Activated T-helper 1 cell treated with anti-CD3 and anti-CD28 coated beads, Interleukin-12 subunit alpha, Interleukin-12 subunit beta, Interleukin-2, Interleukin-4 antibody, amounts not matched to agents 30 ng/mL and 10 ng/mL and 1 ng/mL, durations not matched to agents 14 hours and 24 hours and 36 hours (primary cell): ENCODE measurements at regions not wholly inside any gene's neighbourhood (a gene's known extent, or its start where the extent isn't known, plus 50 kb on each side); places are given as distances from the start of the nearest gene placed in this dataset.

Source experiments
- DNase-seq: peaks from one replicate; pipeline ENCODE4 v3.0.0; 2021; ENCODE audit warnings: low spot score
- H3K27ac Mint-ChIP-seq: one replicate; pipeline ENCODE4 v1.8.0; 2021; ENCODE audit warnings: mild to moderate bottlenecking, mixed read lengths
- H3K27me3 Mint-ChIP-seq: one replicate; pipeline ENCODE4 v1.8.0; 2022; ENCODE audit warnings: mild to moderate bottlenecking, moderate library complexity, mixed read lengths; ENCODE audit not compliant: insufficient read depth
- H3K36me3 Mint-ChIP-seq: one replicate; pipeline ENCODE4 v1.8.0; 2021; ENCODE audit warnings: low read depth, mixed read lengths
- H3K4me1 Mint-ChIP-seq: one replicate; pipeline ENCODE4 v1.8.0; 2021; ENCODE audit warnings: low read depth, mixed read lengths
- H3K4me3 Mint-ChIP-seq: one replicate; pipeline ENCODE4 v1.8.0; 2021; ENCODE audit warnings: mild to moderate bottlenecking, moderate library complexity, mixed read lengths
- H3K9me3 Mint-ChIP-seq: one replicate; pipeline ENCODE4 v1.8.0; 2021; ENCODE audit warnings: mixed read lengths
- intact Hi-C: fragments of 100-400 bp; cut with micrococcal nuclease; formaldehyde crosslinking; loops from one replicate; pipeline ENCODE4 v1.15.1; 2024

DNA sequence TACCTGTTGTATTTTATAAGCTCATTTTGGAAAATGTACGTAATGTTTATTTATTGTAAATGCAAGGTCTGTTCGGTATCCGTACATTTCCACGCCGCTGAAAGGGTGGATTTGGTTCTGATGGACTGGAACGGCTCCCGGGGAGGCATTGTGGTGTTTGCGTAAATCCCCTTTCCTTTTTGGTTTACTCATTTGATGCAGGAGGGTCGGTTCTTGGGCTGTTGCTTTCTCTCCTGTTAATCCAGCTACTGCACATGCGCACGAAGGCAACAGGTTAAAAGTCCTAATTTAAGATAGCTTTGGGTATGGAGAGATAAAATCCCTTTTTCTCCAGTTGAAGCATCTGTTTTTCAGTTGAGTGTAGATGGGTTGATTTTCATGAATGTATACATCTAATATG is 224.4 kb downstream of the TM9SF2 start:
- Mint-ChIP-seq H3K27ac (no peak overlapping the region), H3K4me1 (no peaks in the 10 kb centered on the region), H3K9me3 (no peaks in the 10 kb centered on the region), H3K27me3 (no peaks in the 10 kb centered on the region), H3K36me3 (no peaks in the 10 kb centered on the region), H3K4me3 (no peak overlapping the region)
- no peak for DNase-seq
- intact Hi-C loops: no loop called here

DNA sequence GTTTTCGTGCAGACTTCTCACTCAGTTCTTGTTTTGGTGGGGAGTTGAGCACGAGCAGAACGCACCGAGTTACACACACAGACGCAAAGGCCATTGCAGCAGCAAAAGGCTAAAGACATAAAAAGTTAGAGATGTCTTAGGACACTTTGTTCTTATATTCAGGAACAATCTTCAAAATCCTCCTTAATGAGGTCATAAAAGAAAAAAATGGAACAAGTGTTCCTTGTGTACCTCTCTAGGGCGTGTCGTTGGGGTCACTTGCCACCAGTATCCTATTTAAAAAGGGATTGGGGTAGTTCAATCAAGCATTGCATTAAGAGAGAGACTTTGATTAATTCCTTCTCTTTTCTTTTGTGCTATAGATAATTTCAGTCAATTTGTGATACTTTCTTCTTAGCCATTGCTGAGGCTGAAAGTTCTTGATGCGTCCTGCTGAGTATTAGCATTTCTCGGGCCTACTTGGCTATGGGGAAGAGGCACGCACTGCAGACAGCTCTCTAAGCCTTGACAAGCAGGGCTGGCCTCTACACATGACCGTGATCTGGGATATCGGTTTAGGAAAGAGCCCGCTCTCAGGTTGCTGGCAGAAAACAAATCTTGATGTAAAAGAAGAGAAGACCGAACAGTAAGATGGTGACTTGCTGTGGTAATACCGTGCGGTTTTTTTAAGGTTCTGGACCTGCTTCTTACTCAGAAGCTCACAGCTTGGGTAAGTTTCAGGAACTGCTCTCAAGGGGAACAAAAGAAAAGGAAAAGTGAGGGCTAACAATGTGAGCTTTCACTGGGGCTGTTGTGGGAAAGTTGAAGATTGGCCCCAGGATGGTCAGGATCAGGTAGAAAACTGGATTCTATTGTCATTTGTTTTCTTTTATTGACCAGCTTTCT is 223.6 kb downstream of the TM9SF2 start:
- H3K27ac Mint-ChIP-seq: no peak overlapping the region
- no peaks in the 10 kb centered on the region for H3K36me3 Mint-ChIP-seq
- no peak overlapping the region for H3K4me3 Mint-ChIP-seq
- no peaks in the 10 kb centered on the region for H3K9me3 Mint-ChIP-seq
- DNase-seq: no peak
- intact Hi-C loops: no loop called here
- H3K27me3 Mint-ChIP-seq: no peaks in the 10 kb centered on the region
- H3K4me1 Mint-ChIP-seq: no peaks in the 10 kb centered on the region

DNA sequence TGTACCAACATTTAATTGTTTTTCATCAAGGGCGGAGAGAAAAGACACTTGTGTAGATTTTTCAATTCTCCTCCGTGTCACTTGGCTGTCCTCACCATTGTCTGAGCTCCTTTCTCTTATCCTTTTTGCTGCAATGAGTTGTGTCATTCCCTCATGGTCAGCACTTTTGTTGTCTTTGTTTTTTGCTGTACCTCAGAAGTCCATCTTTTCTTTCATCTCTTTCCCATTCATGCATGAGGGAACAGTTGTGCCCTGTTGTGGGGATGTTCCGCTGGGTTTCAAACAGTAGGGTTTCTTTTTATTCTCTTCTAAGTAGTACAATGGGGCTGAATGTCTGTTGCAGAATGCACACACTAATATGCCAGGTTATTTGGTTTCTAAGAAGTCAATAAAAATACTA is 222.6 kb downstream of the TM9SF2 start:
- Mint-ChIP-seq H3K4me1 (no peaks in the 10 kb centered on the region), H3K36me3 (no peaks in the 10 kb centered on the region), H3K9me3 (no peaks in the 10 kb centered on the region), H3K27ac (no peak overlapping the region), H3K4me3 (no peak overlapping the region), H3K27me3 (no peaks in the 10 kb centered on the region)
- no peak for DNase-seq
- intact Hi-C loops: no loop called here

DNA sequence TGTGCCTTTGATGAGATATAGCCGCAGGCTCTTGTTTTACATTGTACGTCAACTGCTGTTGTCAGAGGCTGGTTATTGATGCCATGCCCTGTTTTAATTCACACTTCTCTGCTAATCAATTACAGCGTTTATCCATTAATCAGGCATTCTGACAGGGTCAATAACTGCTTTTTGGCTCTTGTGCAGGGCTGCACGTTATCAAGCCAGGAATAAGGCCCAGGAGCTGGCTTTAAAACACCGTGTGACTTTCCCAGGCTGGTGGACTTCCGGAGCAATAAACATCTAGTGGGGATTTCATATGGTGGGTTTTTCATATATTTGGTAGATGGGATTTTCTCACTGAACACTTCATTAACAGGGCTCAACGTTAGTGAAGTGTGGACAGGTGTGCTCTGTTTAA is 221.7 kb downstream of the TM9SF2 start:
- no peak for DNase-seq
- Mint-ChIP-seq H3K9me3 (no peaks in the 10 kb centered on the region), H3K4me1 (no peaks in the 10 kb centered on the region), H3K36me3 (no peaks in the 10 kb centered on the region), H3K27ac (no peak overlapping the region), H3K4me3 (no peak overlapping the region), H3K27me3 (no peaks in the 10 kb centered on the region)
- intact Hi-C loops: no loop called here

DNA sequence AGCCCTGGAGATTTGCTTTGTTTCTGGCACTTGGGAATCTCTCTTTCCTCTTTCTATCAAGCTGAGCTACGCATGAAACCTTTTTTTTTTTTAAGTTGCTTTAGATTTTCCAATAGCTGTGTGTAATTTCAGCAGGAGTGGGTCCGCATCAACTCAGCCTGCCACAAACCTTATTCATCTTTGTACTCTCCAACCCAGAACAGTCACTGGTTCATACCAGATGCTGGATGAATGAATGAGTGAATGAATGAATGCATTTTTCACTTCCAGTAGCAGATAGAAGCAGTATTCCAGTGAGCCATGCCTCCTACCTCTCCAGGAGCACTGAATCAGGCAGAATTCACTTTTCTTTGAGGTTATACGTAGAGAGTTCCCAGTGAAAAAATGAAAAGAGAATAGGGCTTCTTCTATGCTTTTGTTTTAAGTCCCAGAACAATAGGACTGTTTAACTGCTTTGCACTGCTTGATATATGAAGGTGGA is 221.1 kb downstream of the TM9SF2 start:
- no peaks in the 10 kb centered on the region for H3K36me3 Mint-ChIP-seq
- intact Hi-C loops: no loop called here

DNA sequence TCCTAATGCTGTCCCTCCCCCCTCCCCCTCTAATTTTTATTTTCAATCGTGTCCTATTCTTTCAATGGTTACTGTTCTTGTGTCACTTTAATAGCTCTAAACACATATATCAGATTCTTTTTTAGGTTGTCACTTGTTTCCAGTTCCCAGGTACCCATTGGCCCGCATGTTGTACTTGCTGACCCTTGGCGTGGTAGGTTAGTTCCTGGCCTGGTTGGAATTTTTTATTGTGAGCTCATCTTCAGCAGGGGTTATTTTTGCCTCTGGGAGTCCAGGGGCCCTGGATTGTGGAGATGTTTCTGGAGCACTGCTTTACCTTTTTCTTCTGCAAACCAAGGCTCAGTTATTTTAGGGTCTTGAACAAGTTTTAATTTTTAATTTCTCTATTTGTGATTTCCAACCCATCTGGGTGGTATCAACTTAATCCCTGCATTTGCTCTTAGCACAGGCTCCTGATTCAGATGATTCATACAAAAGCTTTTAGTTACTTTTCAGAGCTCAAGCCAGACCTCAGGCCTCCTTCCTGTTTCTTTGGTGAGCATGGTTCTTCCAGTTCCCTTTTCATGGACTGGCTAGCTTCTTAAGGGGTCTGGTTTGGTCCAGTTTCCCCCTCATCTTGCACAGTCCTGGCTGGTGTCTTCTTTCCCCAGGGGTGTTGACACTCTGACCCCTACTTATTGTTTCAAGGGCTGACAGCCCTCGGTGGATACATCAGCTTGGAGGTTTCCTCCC is 220.5 kb downstream of the TM9SF2 start:
- Mint-ChIP-seq H3K4me1 (no peaks in the 10 kb centered on the region), H3K27ac (no peak overlapping the region), H3K4me3 (no peak overlapping the region), H3K27me3 (no peaks in the 10 kb centered on the region), H3K9me3 (no peaks in the 10 kb centered on the region), H3K36me3 (no peaks in the 10 kb centered on the region)
- intact Hi-C loops: no loop called here
- DNase-seq: no peak

More for the DNA sequence above, 221.1 kb downstream of the TM9SF2 start:
- no peaks in the 10 kb centered on the region for H3K9me3 Mint-ChIP-seq
- no peak overlapping the region for H3K27ac Mint-ChIP-seq
- H3K4me1 Mint-ChIP-seq: no peaks in the 10 kb centered on the region
- no peak overlapping the region for H3K4me3 Mint-ChIP-seq
- DNase-seq: no peak
- H3K27me3 Mint-ChIP-seq: no peaks in the 10 kb centered on the region

DNA sequence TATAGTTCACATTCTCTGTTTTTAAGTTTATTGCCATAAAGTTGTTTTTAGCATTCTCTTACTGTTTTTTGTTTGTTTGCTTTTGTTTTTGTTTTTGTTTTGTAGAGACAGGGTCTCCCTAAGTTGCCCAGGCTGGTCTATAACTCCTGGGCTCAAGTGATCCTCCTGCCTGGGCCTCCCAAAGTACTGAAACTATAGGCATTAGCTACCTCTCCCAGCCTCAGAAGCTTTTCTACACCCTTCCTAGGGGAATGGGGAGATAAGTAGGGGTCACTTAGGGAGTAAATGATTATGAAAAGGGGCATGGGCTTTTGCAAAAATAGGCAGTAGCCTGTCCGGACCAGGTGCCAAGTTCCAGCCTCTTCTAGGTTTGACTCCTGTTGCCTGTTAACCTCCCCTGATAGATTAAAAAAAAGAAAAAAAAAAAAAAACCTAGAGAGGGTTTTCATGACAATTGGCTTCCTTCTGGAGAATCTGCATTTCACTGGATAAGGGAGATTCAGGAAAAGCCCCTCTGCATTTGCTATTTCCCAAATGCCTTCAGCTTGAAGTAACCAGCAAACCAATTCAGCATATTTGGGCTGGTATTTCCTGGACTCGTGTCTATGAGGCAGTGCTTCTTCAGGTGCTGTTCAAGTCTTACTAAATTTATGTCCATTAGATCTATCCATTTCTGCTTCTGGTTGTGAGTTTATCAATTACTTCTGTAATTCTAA is 216.8 kb downstream of the TM9SF2 start:
- Mint-ChIP-seq H3K27ac (no peak overlapping the region), H3K4me3 (no peak overlapping the region), H3K27me3 (no peaks in the 10 kb centered on the region), H3K9me3 (no peaks in the 10 kb centered on the region), H3K36me3 (no peaks in the 10 kb centered on the region), H3K4me1 (no peaks in the 10 kb centered on the region)
- intact Hi-C loops: no loop called here
- no peak for DNase-seq

DNA sequence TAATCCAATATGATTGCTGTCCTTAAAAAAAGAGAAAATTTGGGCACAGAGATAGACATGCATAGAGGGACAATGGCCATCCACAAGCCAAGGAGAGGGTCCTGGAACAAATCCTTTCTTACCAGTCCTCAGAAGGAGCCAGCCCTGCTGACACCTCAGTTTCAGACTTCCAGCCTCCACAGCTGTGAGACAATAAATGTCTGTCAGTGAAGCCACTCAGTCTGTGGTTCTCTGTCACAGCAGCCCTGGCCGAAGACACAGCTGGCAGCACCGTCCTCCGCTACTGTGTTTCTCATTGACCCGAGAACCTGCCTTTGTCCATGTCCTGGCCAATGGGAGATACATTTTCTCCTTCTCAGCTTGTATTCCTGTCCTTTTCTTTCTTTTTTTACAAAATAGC is 207.9 kb downstream of the TM9SF2 start:
- Mint-ChIP-seq H3K27me3 (no peaks in the 10 kb centered on the region), H3K4me3 (no peak overlapping the region), H3K27ac (no peak overlapping the region), H3K36me3 (no peaks in the 10 kb centered on the region), H3K4me1 (no peaks in the 10 kb centered on the region), H3K9me3 (no peaks in the 10 kb centered on the region)
- intact Hi-C loops: no loop called here
- DNase-seq: no peak

DNA sequence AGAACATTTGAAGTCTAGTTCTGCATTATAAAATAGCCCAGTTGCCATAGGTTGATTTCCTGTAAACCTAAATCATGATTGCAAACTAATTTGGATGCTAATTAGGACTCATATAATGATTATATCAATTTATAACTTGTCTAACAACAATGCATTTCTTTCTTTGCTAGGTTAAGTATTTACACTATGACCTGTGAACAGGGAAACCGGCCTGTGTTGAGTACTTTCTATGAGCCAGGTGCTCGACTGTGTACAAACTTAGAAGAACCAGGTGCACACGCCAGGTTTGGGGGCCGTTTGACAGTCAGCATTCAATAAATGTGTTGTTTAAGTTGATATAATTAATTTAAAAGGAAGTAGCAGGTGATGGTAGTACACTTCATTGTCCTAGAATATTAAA is 203.1 kb downstream of the TM9SF2 start:
- no peak for DNase-seq
- no peaks in the 10 kb centered on the region for H3K9me3 Mint-ChIP-seq
- H3K4me3 Mint-ChIP-seq: no peak overlapping the region
- H3K4me1 Mint-ChIP-seq: peaks cover 10% of the 10 kb centered on the region
- H3K36me3 Mint-ChIP-seq: no peaks in the 10 kb centered on the region
- H3K27ac Mint-ChIP-seq: no peak overlapping the region
- intact Hi-C loops: no loop called here
- H3K27me3 Mint-ChIP-seq: no peaks in the 10 kb centered on the region

DNA sequence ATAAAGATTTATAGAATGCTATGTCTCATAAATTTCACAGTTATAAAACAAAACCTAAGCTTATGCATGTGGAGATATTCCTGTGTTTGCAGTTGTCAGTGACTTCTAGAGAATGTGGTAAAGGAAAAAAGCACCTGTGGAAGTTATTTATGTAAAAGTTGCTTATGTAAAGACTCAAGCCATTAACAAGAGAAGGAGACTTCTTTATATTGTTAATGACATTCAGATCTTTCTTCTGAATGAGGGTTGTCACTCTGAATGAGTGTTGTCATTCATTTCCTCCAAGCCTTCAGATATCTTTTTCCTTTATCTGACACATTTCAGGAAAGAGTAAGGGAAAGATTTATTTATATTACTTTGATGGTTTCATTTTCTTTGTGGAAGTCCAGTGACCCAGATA is 202.6 kb downstream of the TM9SF2 start:
- Mint-ChIP-seq H3K36me3 (no peaks in the 10 kb centered on the region), H3K4me1 (peaks cover 10% of the 10 kb centered on the region), H3K9me3 (no peaks in the 10 kb centered on the region), H3K27ac (no peak overlapping the region), H3K4me3 (no peak overlapping the region), H3K27me3 (no peaks in the 10 kb centered on the region)
- DNase-seq: no peak
- intact Hi-C loops: no loop called here

DNA sequence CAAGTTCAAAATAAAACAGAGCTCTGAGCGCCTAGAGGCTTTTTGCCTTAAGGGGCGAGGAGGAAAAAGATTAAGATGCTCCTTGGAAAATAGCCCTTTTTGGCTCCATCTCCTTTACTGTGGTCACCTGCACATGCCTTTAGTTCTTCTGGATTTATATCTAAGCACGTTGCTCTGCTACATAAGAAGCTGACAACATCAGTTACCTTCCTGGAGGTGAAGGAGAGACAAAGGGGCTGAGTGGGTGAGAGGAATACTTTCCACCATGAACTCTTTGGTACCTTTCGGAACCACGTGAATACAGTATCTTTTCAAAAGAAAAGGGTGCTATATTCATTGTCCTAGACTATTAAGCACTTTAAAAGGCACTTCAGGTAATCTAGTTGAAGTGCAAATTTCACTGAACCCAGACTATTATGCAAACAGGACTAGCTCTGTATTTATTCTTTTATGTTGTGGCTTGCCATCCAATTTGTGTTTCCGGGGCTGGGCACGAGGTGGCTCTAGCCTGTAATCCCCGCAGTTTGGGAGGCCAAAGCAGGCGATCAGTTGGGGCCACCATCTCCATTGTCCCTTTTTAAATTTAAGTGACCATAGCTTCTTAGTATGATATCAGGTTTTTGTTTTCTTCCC is 201.5 kb downstream of the TM9SF2 start:
- no peak for DNase-seq
- H3K4me3 Mint-ChIP-seq: no peak overlapping the region
- intact Hi-C loops: no loop called here
- no peaks in the 10 kb centered on the region for H3K36me3 Mint-ChIP-seq
- H3K27me3 Mint-ChIP-seq: no peaks in the 10 kb centered on the region
- peaks cover 10% of the 10 kb centered on the region for H3K4me1 Mint-ChIP-seq
- H3K27ac Mint-ChIP-seq: no peak overlapping the region
- no peaks in the 10 kb centered on the region for H3K9me3 Mint-ChIP-seq

DNA sequence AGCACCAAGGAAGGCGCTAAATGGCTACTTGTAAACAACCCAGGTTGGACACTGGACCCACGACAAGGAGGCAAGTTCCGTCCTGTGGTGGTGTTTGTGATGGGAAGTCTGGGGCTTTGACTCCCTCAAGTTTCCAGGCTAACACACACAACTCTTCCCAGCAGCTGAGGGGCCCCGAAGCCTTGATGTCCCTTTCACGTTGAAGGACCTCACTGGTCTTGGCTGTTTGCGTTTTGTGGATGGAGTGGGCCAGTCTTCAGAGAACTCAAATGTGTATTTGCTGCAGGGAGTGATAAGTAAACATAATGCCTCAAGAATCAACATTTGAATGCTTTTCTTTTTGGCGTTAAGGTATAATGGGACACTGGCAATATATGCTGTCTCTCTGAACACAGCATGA is 199.2 kb downstream of the TM9SF2 start:
- intact Hi-C loops: no loop called here
- Mint-ChIP-seq H3K27ac (no peak overlapping the region), H3K4me1 (peaks cover 10% of the 10 kb centered on the region), H3K4me3 (no peak overlapping the region), H3K9me3 (no peaks in the 10 kb centered on the region), H3K27me3 (no peaks in the 10 kb centered on the region), H3K36me3 (no peaks in the 10 kb centered on the region)
- DNase-seq: no peak

DNA sequence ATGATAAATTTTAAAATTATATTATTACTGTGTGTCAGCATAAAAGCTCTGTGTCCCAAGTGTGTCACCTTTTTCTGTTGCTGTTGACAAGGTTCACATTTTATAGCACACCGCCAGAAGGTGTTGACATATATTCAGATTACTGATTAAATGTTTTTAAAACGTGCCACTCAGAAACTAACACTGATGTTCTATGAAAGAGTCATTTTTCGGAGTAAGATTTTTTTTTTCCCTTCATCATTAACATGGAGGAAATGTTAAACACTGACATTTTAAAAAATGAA is 197.5 kb downstream of the TM9SF2 start:
- peaks cover 2% of the 10 kb centered on the region for H3K27me3 Mint-ChIP-seq
- intact Hi-C loops: no loop called here

More for the DNA sequence above, 197.5 kb downstream of the TM9SF2 start:
- Mint-ChIP-seq H3K4me1 (peaks cover 10% of the 10 kb centered on the region), H3K36me3 (no peaks in the 10 kb centered on the region), H3K27ac (no peak overlapping the region), H3K4me3 (no peak overlapping the region), H3K9me3 (no peaks in the 10 kb centered on the region)
- no peak for DNase-seq
